Natural killer cell (primary cell): ENCODE measurements at regions not wholly inside any gene's neighbourhood (a gene's known extent, or its start where the extent isn't known, plus 50 kb on each side); places are given as distances from the start of the nearest gene placed in this dataset.

Experiments
- ATAC-seq, 3 donors: fragments of 150-1000 bp in 2 of 3; fragments of 200-7000 bp in 1 of 3; cut with Tn5 transposase; 1 replicate in 1 of 3; 2 replicates in 2 of 3; pipeline ENCODE4 v1.10.0; 2021; ENCODE audit warnings: mild to moderate bottlenecking in 2 of 3, moderate library complexity in 2 of 3
- DNase-seq, 2 donors: peaks; one replicate each; pipeline versions ENCODE4 v3.0.0 to v3.0.0-alpha.2; 2013 to 2021; ENCODE audit warnings: mixed read lengths in 1 of 2
- H3K27ac ChIP-seq: one replicate; pipeline ENCODE4 v1.5.1; 2013; ENCODE audit warnings: mild to moderate bottlenecking, low read length
- H3K27me3 ChIP-seq: one replicate; pipeline ENCODE4 v1.6.1; 2013; ENCODE audit warnings: low read length; ENCODE audit not compliant: control insufficient read depth, insufficient read depth
- H3K36me3 ChIP-seq: one replicate; pipeline ENCODE4 v1.6.1; 2013; ENCODE audit warnings: low read length; ENCODE audit not compliant: control insufficient read depth, insufficient read depth
- H3K4me1 ChIP-seq: one replicate; pipeline ENCODE4 v1.6.1; 2013; ENCODE audit warnings: low read length; ENCODE audit not compliant: control insufficient read depth, insufficient read depth
- H3K4me3 ChIP-seq: one replicate; pipeline ENCODE4 v1.5.1; 2013; ENCODE audit warnings: low read length
- H3K9me3 ChIP-seq: one replicate; pipeline ENCODE4 v1.6.1; 2013; ENCODE audit warnings: low read length; ENCODE audit not compliant: control insufficient read depth, insufficient read depth
- H3K27ac Mint-ChIP-seq, 2 donors: one replicate each; pipeline ENCODE4 v1.8.0; 2022; ENCODE audit warnings: mild to moderate bottlenecking in 2 of 2, mixed read lengths in 2 of 2, moderate library complexity in 1 of 2
- H3K27me3 Mint-ChIP-seq, 2 donors: one replicate each; pipeline ENCODE4 v1.8.0; 2022; ENCODE audit warnings: low read depth in 2 of 2, mixed read lengths in 2 of 2
- H3K36me3 Mint-ChIP-seq: one replicate; pipeline ENCODE4 v1.8.0; 2022; ENCODE audit warnings: mixed read lengths
- H3K4me1 Mint-ChIP-seq, 2 donors: one replicate each; pipeline ENCODE4 v1.8.0; 2022; ENCODE audit warnings: mixed read lengths in 2 of 2
- H3K4me3 Mint-ChIP-seq: one replicate; pipeline ENCODE4 v1.8.0; 2022; ENCODE audit warnings: mild to moderate bottlenecking, moderate library complexity, mixed read lengths
- H3K9me3 Mint-ChIP-seq, 2 donors: one replicate each; pipeline ENCODE4 v1.8.0; 2022; ENCODE audit warnings: mixed read lengths in 2 of 2
- WGBS: methylation state at CpG from one replicate; pipeline ENCODE4 v1.1.7; 2013; ENCODE audit warnings: missing lambda C conversion rate; ENCODE audit not compliant: insufficient coverage; 5-methylcytosine and 5-hydroxymethylcytosine counted together
- intact Hi-C: fragments of 100-400 bp; cut with micrococcal nuclease; formaldehyde crosslinking; loops from one replicate; pipeline ENCODE4 v1.14.2; 2022
- TF ChIP-seq, protein P1 (sequence below): fragments of 200-600 bp; IDR thresholded peaks from one replicate; pipeline ENCODE4 v1.8.0; 2022; ENCODE audit warnings: antibody characterized with exemption

DNA sequence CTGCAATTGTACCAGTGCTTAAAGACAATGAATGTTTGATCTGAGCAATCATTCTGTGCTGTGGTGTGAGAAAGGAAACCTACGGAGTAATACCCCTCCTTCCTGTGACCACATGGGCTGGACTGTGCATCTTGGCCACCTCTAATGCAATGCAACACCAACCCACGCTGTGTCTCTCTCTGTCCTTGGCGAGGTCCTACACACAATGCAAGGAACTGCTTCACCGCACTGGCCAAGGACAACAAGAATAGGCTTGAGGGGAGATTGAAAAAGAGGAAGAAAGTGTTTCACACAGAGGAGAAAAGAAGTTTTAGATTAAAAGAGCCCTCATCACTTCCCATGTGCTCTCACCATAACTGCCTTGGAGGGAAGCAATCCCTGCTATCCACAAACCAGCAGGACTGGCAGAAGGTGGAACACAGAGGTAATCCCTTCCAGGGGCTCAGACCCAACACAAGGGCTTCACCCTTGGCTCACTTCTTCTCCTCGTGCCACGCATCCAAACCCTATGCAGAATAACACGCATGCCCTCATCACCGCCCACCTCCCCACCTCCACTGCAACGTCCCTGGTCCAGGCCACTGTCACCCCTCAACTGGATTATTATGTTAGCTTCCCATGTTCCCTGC, 112.5 kb upstream of the ERG start:
- no peaks in the 10 kb centered on the region for H3K36me3 Mint-ChIP-seq
- no peaks in the 10 kb centered on the region for H3K27me3 ChIP-seq
- no peak overlapping the region for H3K4me3 ChIP-seq
- H3K27ac ChIP-seq: no peak overlapping the region
- TF ChIP-seq, protein P1, sequence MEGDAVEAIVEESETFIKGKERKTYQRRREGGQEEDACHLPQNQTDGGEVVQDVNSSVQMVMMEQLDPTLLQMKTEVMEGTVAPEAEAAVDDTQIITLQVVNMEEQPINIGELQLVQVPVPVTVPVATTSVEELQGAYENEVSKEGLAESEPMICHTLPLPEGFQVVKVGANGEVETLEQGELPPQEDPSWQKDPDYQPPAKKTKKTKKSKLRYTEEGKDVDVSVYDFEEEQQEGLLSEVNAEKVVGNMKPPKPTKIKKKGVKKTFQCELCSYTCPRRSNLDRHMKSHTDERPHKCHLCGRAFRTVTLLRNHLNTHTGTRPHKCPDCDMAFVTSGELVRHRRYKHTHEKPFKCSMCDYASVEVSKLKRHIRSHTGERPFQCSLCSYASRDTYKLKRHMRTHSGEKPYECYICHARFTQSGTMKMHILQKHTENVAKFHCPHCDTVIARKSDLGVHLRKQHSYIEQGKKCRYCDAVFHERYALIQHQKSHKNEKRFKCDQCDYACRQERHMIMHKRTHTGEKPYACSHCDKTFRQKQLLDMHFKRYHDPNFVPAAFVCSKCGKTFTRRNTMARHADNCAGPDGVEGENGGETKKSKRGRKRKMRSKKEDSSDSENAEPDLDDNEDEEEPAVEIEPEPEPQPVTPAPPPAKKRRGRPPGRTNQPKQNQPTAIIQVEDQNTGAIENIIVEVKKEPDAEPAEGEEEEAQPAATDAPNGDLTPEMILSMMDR: no peak
- H3K4me1 ChIP-seq: no peaks in the 10 kb centered on the region
- intact Hi-C loops: no loop called here
- no peaks in the 10 kb centered on the region for H3K9me3 Mint-ChIP-seq
- 69% methylated on average over 8 of the region's 9 CpGs for WGBS
- no peaks in the 10 kb centered on the region for H3K9me3 ChIP-seq
- H3K27me3 Mint-ChIP-seq: peaks cover 7 to 19% of the 10 kb centered on the region in 2 donors
- H3K36me3 ChIP-seq: no peaks in the 10 kb centered on the region
- no peak overlapping the region for H3K4me3 Mint-ChIP-seq
- DNase-seq: no peak
- no peak for ATAC-seq
- no peak overlapping the region for H3K27ac Mint-ChIP-seq
- H3K4me1 Mint-ChIP-seq: no peaks in the 10 kb centered on the region

DNA sequence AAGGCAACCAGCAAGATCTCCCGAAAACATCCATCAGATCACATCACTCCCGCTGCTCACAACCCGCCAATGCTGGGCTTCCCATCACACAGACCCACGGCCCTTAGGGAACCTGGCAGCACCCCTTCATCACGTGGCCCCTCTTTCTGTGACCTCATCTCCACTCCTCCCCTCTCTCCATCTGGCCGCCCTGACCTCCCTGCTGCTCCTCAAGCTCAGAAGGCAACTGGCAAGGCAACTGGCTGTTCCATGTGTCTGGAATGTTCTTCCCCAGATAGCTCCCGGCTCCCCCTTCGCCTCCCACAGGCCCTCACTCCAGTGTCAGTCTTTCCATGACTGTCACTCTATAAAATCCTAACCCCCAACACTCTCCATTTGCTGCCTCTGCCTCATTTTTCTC, 113.0 kb upstream of the ERG start:
- Histone ChIP-seq H3K4me3 (no peak overlapping the region), H3K27ac (no peak overlapping the region), H3K9me3 (no peaks in the 10 kb centered on the region), H3K36me3 (no peaks in the 10 kb centered on the region), H3K4me1 (no peaks in the 10 kb centered on the region), H3K27me3 (no peaks in the 10 kb centered on the region)
- Mint-ChIP-seq H3K27me3 (peaks cover 7 to 24% of the 10 kb centered on the region in 2 donors), H3K9me3 (peaks cover 2% of the 10 kb centered on the region in 2 donors), H3K27ac (no peak overlapping the region), H3K36me3 (no peaks in the 10 kb centered on the region), H3K4me1 (peaks cover 0 to 4% of the 10 kb centered on the region in 2 donors), H3K4me3 (no peak overlapping the region)
- 81% methylated on average over 8 of the region's 8 CpGs for WGBS
- intact Hi-C loops: no loop called here
- no peak for DNase-seq
- no peak for ATAC-seq
- TF ChIP-seq, protein P1: no peak

DNA sequence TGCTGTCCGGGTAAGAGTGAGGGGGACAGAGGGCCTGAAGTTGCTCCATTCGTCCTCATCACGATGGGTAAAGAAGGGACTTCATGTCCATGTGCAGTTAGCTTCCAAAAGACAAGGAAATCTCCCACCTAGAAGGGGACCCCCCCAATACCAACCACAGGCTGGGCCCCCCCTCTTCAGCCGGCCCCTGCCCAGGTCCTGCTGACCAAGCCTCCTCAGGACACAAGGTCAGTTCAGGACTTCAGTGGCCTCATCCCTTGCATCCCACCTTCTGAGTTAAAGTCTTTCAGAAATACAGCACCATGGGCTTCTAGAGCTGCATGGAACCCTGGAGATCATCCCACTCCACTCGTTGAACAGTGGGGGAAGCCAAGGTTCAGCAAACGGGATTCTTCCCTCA, 115.4 kb upstream of the ERG start:
- no peaks in the 10 kb centered on the region for H3K27me3 ChIP-seq
- no peak overlapping the region for H3K4me3 ChIP-seq
- no peak overlapping the region for H3K27ac Mint-ChIP-seq
- H3K36me3 Mint-ChIP-seq: no peaks in the 10 kb centered on the region
- H3K27ac ChIP-seq: no peak overlapping the region
- H3K36me3 ChIP-seq: no peaks in the 10 kb centered on the region
- TF ChIP-seq, protein P1: no peak
- peaks cover 0 to 4% of the 10 kb centered on the region in 2 donors for H3K4me1 Mint-ChIP-seq
- 87% methylated on average over 6 of the region's 6 CpGs for WGBS
- no peaks in the 10 kb centered on the region for H3K4me1 ChIP-seq
- H3K9me3 ChIP-seq: no peaks in the 10 kb centered on the region
- intact Hi-C loops: no loop called here
- DNase-seq (no peak), ATAC-seq (no peak)
- peaks cover 7 to 24% of the 10 kb centered on the region in 2 donors for H3K27me3 Mint-ChIP-seq
- H3K9me3 Mint-ChIP-seq: peaks cover 2% of the 10 kb centered on the region in 2 donors
- H3K4me3 Mint-ChIP-seq: no peak overlapping the region

DNA sequence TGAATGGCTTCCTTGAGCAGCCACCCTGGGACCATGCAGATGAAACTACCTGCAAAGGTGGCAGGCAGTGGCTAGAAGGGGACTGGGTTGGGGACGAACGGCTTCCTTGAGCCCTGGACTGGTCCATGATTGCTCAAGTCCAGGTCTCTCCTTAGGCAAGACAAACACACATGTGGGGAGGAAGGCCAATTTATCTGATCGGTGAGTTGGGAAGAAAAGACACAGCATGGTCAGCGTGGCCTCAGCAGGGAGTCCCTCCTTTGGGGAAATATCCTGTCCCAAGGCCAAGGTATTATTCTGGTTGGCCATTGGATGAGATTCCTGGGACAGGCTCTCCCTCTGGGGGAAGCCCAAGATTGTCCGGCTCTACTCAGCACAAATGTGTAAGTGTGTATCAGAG, 116.3 kb upstream of the ERG start:
- intact Hi-C loops: no loop called here
- TF ChIP-seq, protein P1: no peak
- DNase-seq (no peak), ATAC-seq (no peak)
- 85% methylated on average over 4 of the region's 5 CpGs for WGBS
- Mint-ChIP-seq H3K27ac (no peak overlapping the region), H3K4me3 (no peak overlapping the region), H3K36me3 (no peaks in the 10 kb centered on the region), H3K27me3 (peaks cover 7 to 18% of the 10 kb centered on the region in 2 donors), H3K4me1 (peaks cover 0 to 4% of the 10 kb centered on the region in 2 donors), H3K9me3 (peaks cover 2% of the 10 kb centered on the region in 2 donors)
- H3K27me3 ChIP-seq: no peaks in the 10 kb centered on the region
- no peaks in the 10 kb centered on the region for H3K4me1 ChIP-seq
- H3K36me3 ChIP-seq: no peaks in the 10 kb centered on the region
- no peaks in the 10 kb centered on the region for H3K9me3 ChIP-seq
- no peak overlapping the region for H3K27ac ChIP-seq
- no peak overlapping the region for H3K4me3 ChIP-seq
